SK-N-SH (cell line): ENCODE measurements at regions not wholly inside any gene's neighbourhood (a gene's known extent, or its start where the extent isn't known, plus 50 kb on each side); places are given as distances from the start of the nearest gene placed in this dataset.

Experiments
- CTCF ChIA-PET: fragments of 300-600, 350-600 bp; formaldehyde crosslinking; extraction: SDS; loops from one replicate; lab custom pipeline; 2021; lab: Yijun Ruan, JAX
- POLR2A ChIA-PET: fragments of 350-600 bp; sonication (Branson Sonifier 250); formaldehyde crosslinking; extraction: SDS; loops from one replicate; lab custom pipeline; 2020; ENCODE audit warnings: antibody characterized with exemption, inconsistent platforms; lab: Yijun Ruan, JAX
- DNase-seq: peaks from one replicate; pipeline ENCODE4 v3.0.0; 2012
- H2AFZ ChIP-seq: fragments of 200-600 bp; sonication (generic); 2 replicates; pipeline ENCODE4 v1.8.1; 2016; ENCODE audit warnings: antibody characterized with exemption, mild to moderate bottlenecking, low read depth
- H3F3A ChIP-seq: fragments of 200-600 bp; sonication (generic); replicated peaks from 2 replicates; pipeline ENCODE3; 2016; ENCODE audit warnings: antibody characterized with exemption, mild to moderate bottlenecking; ENCODE audit not compliant: insufficient read depth
- H3K27ac ChIP-seq, 2 experiments: fragments of 200-500 bp in 1 of 2; fragments of 200-600 bp in 1 of 2; sonication (Bioruptor generic) in 1 of 2; sonication (generic), shearing (Covaris generic) in 1 of 2; 2 replicates each; pipeline versions ENCODE4 v1.5.1 to v1.6.1; 2014 to 2016; ENCODE audit warnings: low read depth in 2 of 2, inconsistent platforms in 1 of 2, low read length in 1 of 2, mild to moderate bottlenecking in 1 of 2, mixed read lengths in 1 of 2
- H3K27me3 ChIP-seq: fragments of 200-600 bp; sonication (generic), shearing (Covaris generic); 2 replicates; pipeline ENCODE4 v1.6.1; 2016; ENCODE audit warnings: mixed run types; ENCODE audit not compliant: insufficient read depth
- H3K36me3 ChIP-seq, 2 experiments: fragments of 200-500 bp in 1 of 2; fragments of 200-600 bp in 1 of 2; sonication (Bioruptor generic) in 1 of 2; sonication (generic) in 1 of 2; replicated peaks in 1 of 2; 2 replicates each; pipeline versions ENCODE3 to v1.5.1; 2014 to 2016; ENCODE audit warnings: low read length in 1 of 2, mild to moderate bottlenecking in 1 of 2; ENCODE audit not compliant: insufficient read depth in 2 of 2, control insufficient read depth in 1 of 2
- H3K4me1 ChIP-seq, 2 experiments: fragments of 200-500 bp in 1 of 2; fragments of 200-600 bp in 1 of 2; sonication (Bioruptor generic) in 1 of 2; sonication (generic), shearing (Covaris generic) in 1 of 2; 2 replicates each; pipeline versions ENCODE4 v1.5.1 to v1.6.1; 2014 to 2016; ENCODE audit warnings: low read depth in 1 of 2, low read length in 1 of 2, mixed run types in 1 of 2; ENCODE audit not compliant: insufficient read depth in 2 of 2, control insufficient read depth in 1 of 2
- H3K4me2 ChIP-seq: fragments of 200-600 bp; sonication (generic), shearing (Covaris generic); 2 replicates; pipeline ENCODE4 v1.6.1; 2017; ENCODE audit warnings: mixed run types
- H3K4me3 ChIP-seq, 2 experiments: fragments of 200-500 bp in 1 of 2; fragments of 200-600 bp in 1 of 2; sonication (Bioruptor generic) in 1 of 2; sonication (generic), shearing (Covaris generic) in 1 of 2; 2 replicates each; pipeline versions ENCODE4 v1.5.1 to v1.8.1; 2014 to 2016; ENCODE audit warnings: low read depth in 2 of 2, inconsistent platforms in 1 of 2, low read length in 1 of 2, mild to moderate bottlenecking in 1 of 2, mixed read lengths in 1 of 2, moderate library complexity in 1 of 2
- H3K79me2 ChIP-seq: fragments of 200-600 bp; sonication (generic); 2 replicates; pipeline ENCODE4 v1.8.1; 2017; ENCODE audit warnings: mild to moderate bottlenecking; ENCODE audit not compliant: insufficient read depth
- H3K9ac ChIP-seq: fragments of 200-600 bp; sonication (generic); 2 replicates; pipeline ENCODE4 v1.6.1; 2017; ENCODE audit warnings: mixed run types
- H3K9me2 ChIP-seq: fragments of 200-600 bp; sonication (generic); 2 replicates; pipeline ENCODE4 v1.6.1; 2017; ENCODE audit warnings: mixed run types
- H3K9me3 ChIP-seq: fragments of 200-600 bp; sonication (generic); 2 replicates; pipeline ENCODE4 v1.6.1; 2017; ENCODE audit warnings: mixed run types, mild to moderate bottlenecking, moderate library complexity
- H4K20me1 ChIP-seq: fragments of 200-600 bp; sonication (generic); 2 replicates; pipeline ENCODE4 v1.6.1; 2017; ENCODE audit warnings: mild to moderate bottlenecking, mixed run types; ENCODE audit not compliant: insufficient read depth
- CHD2 ChIP-seq: fragments of 150-350 bp; IDR thresholded peaks from 2 replicates; pipeline ENCODE4 v1.6.1; 2018; ENCODE audit warnings: low read length; ENCODE audit not compliant: partially characterized antibody
- EP300 ChIP-seq, 2 experiments: IDR thresholded peaks; 2 replicates each; pipeline versions ENCODE4 v1.4.0 to v1.6.1; 2012; ENCODE audit warnings: borderline replicate concordance in 1 of 2, low read depth in 1 of 2, low read length in 1 of 2
- FOSL2 ChIP-seq: IDR thresholded peaks from 2 replicates; pipeline ENCODE4 v1.4.0; 2012; ENCODE audit warnings: low read depth, mild to moderate bottlenecking, moderate library complexity, borderline replicate concordance
- FOXJ3 ChIP-seq: sonication (generic); formaldehyde crosslinking; IDR thresholded peaks from 2 replicates; pipeline ENCODE4 v1.5.1; 2020; ENCODE audit warnings: mild to moderate bottlenecking, missing genetic modification reagents
- FOXM1 ChIP-seq: IDR thresholded peaks from 2 replicates; pipeline ENCODE4 v1.4.0; 2012; ENCODE audit warnings: low read depth, mild to moderate bottlenecking
- GATA2 ChIP-seq: sonication (generic); formaldehyde crosslinking; IDR thresholded peaks from 2 replicates; pipeline ENCODE4 v1.5.0; 2020; ENCODE audit warnings: mild to moderate bottlenecking, missing genetic modification reagents
- JUND ChIP-seq: IDR thresholded peaks from 2 replicates; pipeline ENCODE4 v1.4.0; 2012
- MXI1 ChIP-seq: IDR thresholded peaks from 2 replicates; pipeline ENCODE4 v1.6.1; 2012; ENCODE audit warnings: mild to moderate bottlenecking, low read depth, low read length, improper control_type of control experiment
- NFIC ChIP-seq: IDR thresholded peaks from 2 replicates; pipeline ENCODE4 v1.4.0; 2012; ENCODE audit warnings: borderline replicate concordance
- NRF1 ChIP-seq: IDR thresholded peaks from 2 replicates; pipeline ENCODE4 v1.6.1; 2012; ENCODE audit warnings: low read depth, mild to moderate bottlenecking, low read length
- POLR2AphosphoS5 ChIP-seq: IDR thresholded peaks from 2 replicates; pipeline ENCODE4 v1.6.1; 2012; ENCODE audit warnings: low read depth, low read length
- RAD21 ChIP-seq: IDR thresholded peaks from 2 replicates; pipeline ENCODE4 v1.6.1; 2012; ENCODE audit warnings: mild to moderate bottlenecking, low read length
- RFX5 ChIP-seq: IDR thresholded peaks from 2 replicates; pipeline ENCODE4 v1.6.1; 2012; ENCODE audit warnings: mild to moderate bottlenecking, improper control_type of control experiment, low read length
- RXRA ChIP-seq: IDR thresholded peaks from 2 replicates; pipeline ENCODE4 v1.4.0; 2012; ENCODE audit warnings: low read depth, mild to moderate bottlenecking, borderline replicate concordance
- TAF1 ChIP-seq: IDR thresholded peaks from 2 replicates; pipeline ENCODE4 v1.6.1; 2012; ENCODE audit warnings: low read depth, mild to moderate bottlenecking, low read length, moderate library complexity, borderline replicate concordance
- TCF12 ChIP-seq: IDR thresholded peaks from 2 replicates; pipeline ENCODE4 v1.4.0; 2012
- USF1 ChIP-seq: IDR thresholded peaks from 2 replicates; pipeline ENCODE4 v1.4.0; 2012; ENCODE audit warnings: low read depth, borderline replicate concordance
- YY1 ChIP-seq: IDR thresholded peaks from 2 replicates; pipeline ENCODE4 v1.4.0; 2012; ENCODE audit warnings: low read depth, mild to moderate bottlenecking
- WGBS: methylation state at CpG from one replicate; pipeline ENCODE4 v1.1.6; 2017; ENCODE audit warnings: low lambda C conversion rate; 5-methylcytosine and 5-hydroxymethylcytosine counted together
- TF ChIP-seq, protein P1 (sequence below): IDR thresholded peaks from 2 replicates; pipeline ENCODE4 v1.6.1; 2012; ENCODE audit warnings: mild to moderate bottlenecking, low read depth, low read length, moderate library complexity

GRCh38 chr1:106980121-106980520 lies 76.4 kb upstream of the PRMT6 start:
- Histone ChIP-seq H3K4me3 (no peak overlapping the region), H3K27ac (peak overlapping the region in 1 of 2 experiments; percentile 85; a peak in 1 of 4 replicates), H3K9ac (no peak overlapping the region), H3K4me1 (peaks cover 3 to 5% of the 10 kb centered on the region in 2 experiments; a peak in 2 of 4 replicates), H3K79me2 (no peaks in the 10 kb centered on the region), H3F3A (no peaks in the 10 kb centered on the region), H3K27me3 (no peaks in the 10 kb centered on the region), H2AFZ (no peak overlapping the region), H3K9me3 (no peaks in the 10 kb centered on the region), H4K20me1 (no peaks in the 10 kb centered on the region), H3K36me3 (no peaks in the 10 kb centered on the region), H3K4me2 (no peak overlapping the region), H3K9me2 (no peaks in the 10 kb centered on the region)
- CTCF ChIA-PET: interaction anchor here (0.7 to 1.3 kb wide), 3 partner anchors 9 to 30 kb away, joined by 3 to 4 read pairs (median 3); no protein-coding TSS in a partner anchor
- DNase-seq: no peak
- POLR2A ChIA-PET: no interaction called here
- WGBS: 21% methylated on average over 3 of the region's 3 CpGs
- TF ChIP-seq NFIC: no peak
- no peak for TF ChIP-seq USF1
- TF ChIP-seq JUND: no peak
- no peak for TF ChIP-seq NRF1
- no peak for TF ChIP-seq RXRA
- TF ChIP-seq FOXJ3 (CRISPR knock-in tag): no peak
- no peak for TF ChIP-seq CHD2

GRCh38 chr1:106984801-106985200 lies 71.7 kb upstream of the PRMT6 start:
- H4K20me1 ChIP-seq: no peaks in the 10 kb centered on the region
- H2AFZ ChIP-seq: no peak overlapping the region
- no peaks in the 10 kb centered on the region for H3K27me3 ChIP-seq
- ChIA-PET POLR2A (no interaction called here), CTCF (no interaction called here)
- no peaks in the 10 kb centered on the region for H3K79me2 ChIP-seq
- no peak overlapping the region for H3K4me2 ChIP-seq
- H3K9ac ChIP-seq: no peak overlapping the region
- H3F3A ChIP-seq: no peaks in the 10 kb centered on the region
- H3K36me3 ChIP-seq: no peaks in the 10 kb centered on the region
- H3K9me3 ChIP-seq: no peaks in the 10 kb centered on the region
- no peak overlapping the region for H3K27ac ChIP-seq
- H3K4me1 ChIP-seq: peaks cover 0 to 5% of the 10 kb centered on the region in 2 experiments; a peak in 2 of 4 replicates
- TF ChIP-seq CHD2 (no peak), NFIC (no peak), POLR2AphosphoS5 (no peak), RAD21 (no peak), MXI1 (no peak), GATA2 (CRISPR knock-in tag) (no peak), TAF1 (no peak), TCF12 (no peak), EP300 (IDR thresholded peaks at IDR 0.05; ENCODE audit: borderline replicate concordance in 1 of 2, low read depth in 1 of 2, low read length in 1 of 2) (no peak), YY1 (no peak), RFX5 (no peak), FOSL2 (no peak), FOXM1 (no peak)
- TF ChIP-seq, protein P1, sequence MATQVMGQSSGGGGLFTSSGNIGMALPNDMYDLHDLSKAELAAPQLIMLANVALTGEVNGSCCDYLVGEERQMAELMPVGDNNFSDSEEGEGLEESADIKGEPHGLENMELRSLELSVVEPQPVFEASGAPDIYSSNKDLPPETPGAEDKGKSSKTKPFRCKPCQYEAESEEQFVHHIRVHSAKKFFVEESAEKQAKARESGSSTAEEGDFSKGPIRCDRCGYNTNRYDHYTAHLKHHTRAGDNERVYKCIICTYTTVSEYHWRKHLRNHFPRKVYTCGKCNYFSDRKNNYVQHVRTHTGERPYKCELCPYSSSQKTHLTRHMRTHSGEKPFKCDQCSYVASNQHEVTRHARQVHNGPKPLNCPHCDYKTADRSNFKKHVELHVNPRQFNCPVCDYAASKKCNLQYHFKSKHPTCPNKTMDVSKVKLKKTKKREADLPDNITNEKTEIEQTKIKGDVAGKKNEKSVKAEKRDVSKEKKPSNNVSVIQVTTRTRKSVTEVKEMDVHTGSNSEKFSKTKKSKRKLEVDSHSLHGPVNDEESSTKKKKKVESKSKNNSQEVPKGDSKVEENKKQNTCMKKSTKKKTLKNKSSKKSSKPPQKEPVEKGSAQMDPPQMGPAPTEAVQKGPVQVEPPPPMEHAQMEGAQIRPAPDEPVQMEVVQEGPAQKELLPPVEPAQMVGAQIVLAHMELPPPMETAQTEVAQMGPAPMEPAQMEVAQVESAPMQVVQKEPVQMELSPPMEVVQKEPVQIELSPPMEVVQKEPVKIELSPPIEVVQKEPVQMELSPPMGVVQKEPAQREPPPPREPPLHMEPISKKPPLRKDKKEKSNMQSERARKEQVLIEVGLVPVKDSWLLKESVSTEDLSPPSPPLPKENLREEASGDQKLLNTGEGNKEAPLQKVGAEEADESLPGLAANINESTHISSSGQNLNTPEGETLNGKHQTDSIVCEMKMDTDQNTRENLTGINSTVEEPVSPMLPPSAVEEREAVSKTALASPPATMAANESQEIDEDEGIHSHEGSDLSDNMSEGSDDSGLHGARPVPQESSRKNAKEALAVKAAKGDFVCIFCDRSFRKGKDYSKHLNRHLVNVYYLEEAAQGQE: no peak
- DNase-seq: no peak
- H3K4me3 ChIP-seq: no peak overlapping the region
- H3K9me2 ChIP-seq: no peaks in the 10 kb centered on the region
